ENCODE measurements at regions not wholly inside any gene's neighbourhood (a gene's known extent, or its start where the extent isn't known, plus 50 kb on each side); places are given as distances from the start of the nearest gene placed in this dataset.

DNA sequence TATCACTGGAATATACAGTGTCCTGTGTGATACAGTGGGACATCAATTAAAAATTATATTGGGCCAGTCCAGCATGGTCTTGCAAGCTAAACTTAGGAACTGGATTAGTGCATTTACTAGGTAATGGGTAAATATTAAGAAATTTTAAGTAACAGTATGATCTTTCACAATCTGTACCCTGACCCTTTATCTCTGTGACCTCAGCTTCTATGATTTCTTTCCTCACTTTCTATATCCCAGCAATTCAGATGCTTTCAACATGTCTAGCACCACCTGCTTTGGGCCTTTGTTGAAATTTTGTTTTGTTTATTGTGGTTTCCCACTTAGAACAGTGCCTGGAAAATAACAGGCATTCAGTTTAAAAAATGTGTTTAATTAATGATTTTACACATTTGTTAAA lies 2295.4 kb downstream of the ARAP2 start:
- no peak for TF ChIP-seq POLR2A (IDR thresholded peaks at IDR 0.05)
- TF ChIP-seq, protein P1, sequence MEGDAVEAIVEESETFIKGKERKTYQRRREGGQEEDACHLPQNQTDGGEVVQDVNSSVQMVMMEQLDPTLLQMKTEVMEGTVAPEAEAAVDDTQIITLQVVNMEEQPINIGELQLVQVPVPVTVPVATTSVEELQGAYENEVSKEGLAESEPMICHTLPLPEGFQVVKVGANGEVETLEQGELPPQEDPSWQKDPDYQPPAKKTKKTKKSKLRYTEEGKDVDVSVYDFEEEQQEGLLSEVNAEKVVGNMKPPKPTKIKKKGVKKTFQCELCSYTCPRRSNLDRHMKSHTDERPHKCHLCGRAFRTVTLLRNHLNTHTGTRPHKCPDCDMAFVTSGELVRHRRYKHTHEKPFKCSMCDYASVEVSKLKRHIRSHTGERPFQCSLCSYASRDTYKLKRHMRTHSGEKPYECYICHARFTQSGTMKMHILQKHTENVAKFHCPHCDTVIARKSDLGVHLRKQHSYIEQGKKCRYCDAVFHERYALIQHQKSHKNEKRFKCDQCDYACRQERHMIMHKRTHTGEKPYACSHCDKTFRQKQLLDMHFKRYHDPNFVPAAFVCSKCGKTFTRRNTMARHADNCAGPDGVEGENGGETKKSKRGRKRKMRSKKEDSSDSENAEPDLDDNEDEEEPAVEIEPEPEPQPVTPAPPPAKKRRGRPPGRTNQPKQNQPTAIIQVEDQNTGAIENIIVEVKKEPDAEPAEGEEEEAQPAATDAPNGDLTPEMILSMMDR (IDR thresholded peaks at IDR 0.05): no peak
